ENCODE measurements at regions not wholly inside any gene's neighbourhood (a gene's known extent, or its start where the extent isn't known, plus 50 kb on each side); places are given as distances from the start of the nearest gene placed in this dataset.
"Not testable (repeated sequence)": the region's sequence is repeated elsewhere in the genome, so short reads cannot be mapped to it uniquely, and the experiment has no call there.

- H3K27me3 ChIP-seq (ENCODE audit: control insufficient read depth, insufficient read depth, low read length); CTCF ChIA-PET; POLR2A ChIA-PET; DNase-seq (ENCODE audit: low read depth); H3K36me3 ChIP-seq (ENCODE audit: control insufficient read depth, insufficient read depth, low read length); H3K4me3 ChIP-seq (ENCODE audit: low read depth, low read length): not testable (repeated sequence)
These were observed 101.0 kb downstream of the SMC2 start for GRCh38 chr9:104195142-104195541.

- ChIA-PET POLR2A (no interaction called here), CTCF (interaction anchor here (0.6 kb wide), 1 partner anchor 1884 kb away, joined by 4 read pairs; no protein-coding TSS in a partner anchor)
- H3K27me3 ChIP-seq (ENCODE audit: control insufficient read depth, insufficient read depth, low read length) = no peaks in the 10 kb centered on the region
- no peak overlapping the region for H3K4me3 ChIP-seq (ENCODE audit: low read depth, low read length)
- H3K36me3 ChIP-seq (ENCODE audit: control insufficient read depth, insufficient read depth, low read length) = no peaks in the 10 kb centered on the region
- TF ChIP-seq CTCF (IDR thresholded peaks at IDR 0.05; ENCODE audit: insufficient read depth, low read depth, low read length) = no peak
- DNase-seq (ENCODE audit: low read depth) = no peak
These were observed 106.4 kb downstream of the SMC2 start for GRCh38 chr9:104200456-104200994.

GRCh38 chr9:104206766-104207165, 112.7 kb downstream of the SMC2 start:
- CTCF ChIA-PET = no interaction called here
- no peaks in the 10 kb centered on the region for H3K36me3 ChIP-seq (ENCODE audit: control insufficient read depth, insufficient read depth, low read length)
- no peaks in the 10 kb centered on the region for H3K27me3 ChIP-seq (ENCODE audit: control insufficient read depth, insufficient read depth, low read length)
- POLR2A ChIA-PET = no interaction called here
- DNase-seq (ENCODE audit: low read depth) = no peak
- no peak overlapping the region for H3K4me3 ChIP-seq (ENCODE audit: low read depth, low read length)
- no peak for TF ChIP-seq CTCF (IDR thresholded peaks at IDR 0.05; ENCODE audit: insufficient read depth, low read depth, low read length)

- ChIA-PET CTCF (no interaction called here), POLR2A (no interaction called here)
- Histone ChIP-seq H3K27me3 (ENCODE audit: control insufficient read depth, insufficient read depth, low read length) (no peaks in the 10 kb centered on the region), H3K36me3 (ENCODE audit: control insufficient read depth, insufficient read depth, low read length) (no peaks in the 10 kb centered on the region), H3K4me3 (ENCODE audit: low read depth, low read length) (no peak overlapping the region)
- no peak for DNase-seq (ENCODE audit: low read depth)
- TF ChIP-seq CTCF (IDR thresholded peaks at IDR 0.05; ENCODE audit: insufficient read depth, low read depth, low read length) = no peak
These were observed 115.3 kb downstream of the SMC2 start for GRCh38 chr9:104209387-104209786.

- no peaks in the 10 kb centered on the region for H3K36me3 ChIP-seq (ENCODE audit: control insufficient read depth, insufficient read depth, low read length)
- no peak for TF ChIP-seq CTCF (IDR thresholded peaks at IDR 0.05; ENCODE audit: insufficient read depth, low read depth, low read length)
- no peak for DNase-seq (ENCODE audit: low read depth)
- ChIA-PET CTCF (no interaction called here), POLR2A (no interaction called here)
- no peaks in the 10 kb centered on the region for H3K27me3 ChIP-seq (ENCODE audit: control insufficient read depth, insufficient read depth, low read length)
- H3K4me3 ChIP-seq (ENCODE audit: low read depth, low read length) = no peak overlapping the region
These were observed 133.0 kb downstream of the SMC2 start for GRCh38 chr9:104227108-104227507.

- no peak overlapping the region for H3K4me3 ChIP-seq (ENCODE audit: low read depth, low read length)
- ChIA-PET POLR2A (no interaction called here), CTCF (no interaction called here)
- H3K27me3 ChIP-seq (ENCODE audit: control insufficient read depth, insufficient read depth, low read length) = no peaks in the 10 kb centered on the region
- TF ChIP-seq CTCF (IDR thresholded peaks at IDR 0.05; ENCODE audit: insufficient read depth, low read depth, low read length) = no peak
- DNase-seq (ENCODE audit: low read depth) = no peak
- H3K36me3 ChIP-seq (ENCODE audit: control insufficient read depth, insufficient read depth, low read length) = no peaks in the 10 kb centered on the region
These were observed 138.8 kb downstream of the SMC2 start for GRCh38 chr9:104232781-104233341.

All from BJ (cell line).